Loucy (cell line): ENCODE measurements at regions not wholly inside any gene's neighbourhood (a gene's known extent, or its start where the extent isn't known, plus 50 kb on each side); places are given as distances from the start of the nearest gene placed in this dataset.

Source experiments
- H2AFZ ChIP-seq: fragments of 200-600 bp; sonication (generic); 2 replicates; pipeline ENCODE4 v1.6.0; 2016; ENCODE audit warnings: antibody characterized with exemption, mild to moderate bottlenecking, low read length, moderate library complexity
- H3F3A ChIP-seq: fragments of 200-600 bp; 2 replicates; pipeline ENCODE4 v1.6.0; 2016; ENCODE audit warnings: antibody characterized with exemption, low read depth, mild to moderate bottlenecking
- H3K27me3 ChIP-seq: fragments of 200-600 bp; sonication (generic); 2 replicates; pipeline ENCODE4 v1.6.1; 2014; ENCODE audit warnings: low read length, mild to moderate bottlenecking; ENCODE audit not compliant: insufficient read depth, poor library complexity, severe bottlenecking
- H3K36me3 ChIP-seq: fragments of 200-600 bp; sonication (generic); 2 replicates; pipeline ENCODE4 v1.6.1; 2016; ENCODE audit warnings: low read length; ENCODE audit not compliant: insufficient read depth
- H3K4me1 ChIP-seq: fragments of 200-600 bp; sonication (generic); 2 replicates; pipeline ENCODE4 v1.5.1; 2014; ENCODE audit warnings: low read length, mild to moderate bottlenecking; ENCODE audit not compliant: insufficient read depth, poor library complexity, severe bottlenecking
- H3K4me2 ChIP-seq: fragments of 200-600 bp; sonication (generic); 2 replicates; pipeline ENCODE4 v1.6.0; 2014; ENCODE audit warnings: antibody characterized with exemption, low read length, low read depth, mild to moderate bottlenecking; ENCODE audit not compliant: poor library complexity, severe bottlenecking
- H3K4me3 ChIP-seq: fragments of 200-600 bp; sonication (generic); 2 replicates; pipeline ENCODE4 v1.5.1; 2014; ENCODE audit warnings: low read length, mild to moderate bottlenecking, mixed read lengths; ENCODE audit not compliant: poor library complexity, severe bottlenecking
- H3K79me2 ChIP-seq: fragments of 200-600 bp; sonication (generic); 2 replicates; pipeline ENCODE4 v1.6.1; 2014; ENCODE audit warnings: low read length; ENCODE audit not compliant: insufficient read depth
- H3K9ac ChIP-seq: fragments of 200-600 bp; sonication (generic); 2 replicates; pipeline ENCODE4 v1.6.0; 2014; ENCODE audit warnings: mild to moderate bottlenecking, low read depth, low read length, moderate library complexity; ENCODE audit not compliant: poor library complexity, severe bottlenecking
- H3K9me2 ChIP-seq: fragments of 200-600 bp; sonication (generic); replicated peaks from 2 replicates; pipeline ENCODE4 v1.6.1; 2016; ENCODE audit warnings: low read depth, low read length, mixed read lengths
- H3K9me3 ChIP-seq: fragments of 200-600 bp; sonication (generic); 2 replicates; pipeline ENCODE4 v1.6.1; 2014; ENCODE audit warnings: mild to moderate bottlenecking, antibody characterized with exemption, low read length, low read depth; ENCODE audit not compliant: insufficient read depth
- H4K20me1 ChIP-seq: fragments of 200-600 bp; sonication (generic); 2 replicates; pipeline ENCODE4 v1.6.0; 2014; ENCODE audit warnings: antibody characterized with exemption, low read length, mild to moderate bottlenecking; ENCODE audit not compliant: insufficient read depth, poor library complexity, severe bottlenecking
- EZH2phosphoT487 ChIP-seq: fragments of 200-600 bp; IDR thresholded peaks from 2 replicates; pipeline ENCODE4 v1.6.1; 2018; ENCODE audit warnings: antibody characterized with exemption, mild to moderate bottlenecking, moderate library complexity, borderline replicate concordance
- TF ChIP-seq, protein P1 (sequence below): fragments of 200-600 bp; sonication (generic); conservative IDR thresholded peaks from 2 replicates; pipeline ENCODE4 v1.5.1; 2014; ENCODE audit warnings: mild to moderate bottlenecking, antibody characterized with exemption, low read length

DNA sequence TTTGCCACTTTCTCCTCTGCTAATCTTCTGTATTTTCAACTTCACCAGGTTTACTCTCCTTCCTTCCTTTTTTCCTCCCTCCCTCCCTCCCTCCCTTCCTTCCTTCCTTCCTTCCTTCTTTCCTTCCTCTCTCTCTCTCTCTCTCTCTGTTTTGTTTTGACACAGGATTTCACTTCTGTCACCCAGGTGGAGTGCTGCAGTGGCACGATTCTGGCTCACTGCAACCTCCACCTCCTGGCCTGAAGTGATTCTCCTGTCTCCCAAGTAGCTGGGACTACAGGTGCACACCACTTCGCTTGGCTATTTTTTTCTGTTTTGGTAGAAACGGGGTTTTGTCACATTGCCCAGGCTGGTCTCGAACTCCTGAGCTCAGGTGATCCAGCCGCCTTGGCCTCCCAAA is 181.2 kb upstream of the BTG1 start:
- no peaks in the 10 kb centered on the region for H3K36me3 ChIP-seq
- H3K4me1 ChIP-seq, result peaks cover 8% of the 10 kb centered on the region
- H3K4me3 ChIP-seq, result no peak overlapping the region
- no peaks in the 10 kb centered on the region for H3K79me2 ChIP-seq
- H3K9ac ChIP-seq, result no peak overlapping the region
- H3K9me3 ChIP-seq, result no peaks in the 10 kb centered on the region
- no peaks in the 10 kb centered on the region for H3F3A ChIP-seq
- no peak overlapping the region for H2AFZ ChIP-seq
- H4K20me1 ChIP-seq, result no peaks in the 10 kb centered on the region
- no peaks in the 10 kb centered on the region for H3K27me3 ChIP-seq
- TF ChIP-seq, protein P1, sequence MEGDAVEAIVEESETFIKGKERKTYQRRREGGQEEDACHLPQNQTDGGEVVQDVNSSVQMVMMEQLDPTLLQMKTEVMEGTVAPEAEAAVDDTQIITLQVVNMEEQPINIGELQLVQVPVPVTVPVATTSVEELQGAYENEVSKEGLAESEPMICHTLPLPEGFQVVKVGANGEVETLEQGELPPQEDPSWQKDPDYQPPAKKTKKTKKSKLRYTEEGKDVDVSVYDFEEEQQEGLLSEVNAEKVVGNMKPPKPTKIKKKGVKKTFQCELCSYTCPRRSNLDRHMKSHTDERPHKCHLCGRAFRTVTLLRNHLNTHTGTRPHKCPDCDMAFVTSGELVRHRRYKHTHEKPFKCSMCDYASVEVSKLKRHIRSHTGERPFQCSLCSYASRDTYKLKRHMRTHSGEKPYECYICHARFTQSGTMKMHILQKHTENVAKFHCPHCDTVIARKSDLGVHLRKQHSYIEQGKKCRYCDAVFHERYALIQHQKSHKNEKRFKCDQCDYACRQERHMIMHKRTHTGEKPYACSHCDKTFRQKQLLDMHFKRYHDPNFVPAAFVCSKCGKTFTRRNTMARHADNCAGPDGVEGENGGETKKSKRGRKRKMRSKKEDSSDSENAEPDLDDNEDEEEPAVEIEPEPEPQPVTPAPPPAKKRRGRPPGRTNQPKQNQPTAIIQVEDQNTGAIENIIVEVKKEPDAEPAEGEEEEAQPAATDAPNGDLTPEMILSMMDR, result no peak
- no peak for TF ChIP-seq EZH2phosphoT487
- no peak overlapping the region for H3K4me2 ChIP-seq
- no peaks in the 10 kb centered on the region for H3K9me2 ChIP-seq

DNA sequence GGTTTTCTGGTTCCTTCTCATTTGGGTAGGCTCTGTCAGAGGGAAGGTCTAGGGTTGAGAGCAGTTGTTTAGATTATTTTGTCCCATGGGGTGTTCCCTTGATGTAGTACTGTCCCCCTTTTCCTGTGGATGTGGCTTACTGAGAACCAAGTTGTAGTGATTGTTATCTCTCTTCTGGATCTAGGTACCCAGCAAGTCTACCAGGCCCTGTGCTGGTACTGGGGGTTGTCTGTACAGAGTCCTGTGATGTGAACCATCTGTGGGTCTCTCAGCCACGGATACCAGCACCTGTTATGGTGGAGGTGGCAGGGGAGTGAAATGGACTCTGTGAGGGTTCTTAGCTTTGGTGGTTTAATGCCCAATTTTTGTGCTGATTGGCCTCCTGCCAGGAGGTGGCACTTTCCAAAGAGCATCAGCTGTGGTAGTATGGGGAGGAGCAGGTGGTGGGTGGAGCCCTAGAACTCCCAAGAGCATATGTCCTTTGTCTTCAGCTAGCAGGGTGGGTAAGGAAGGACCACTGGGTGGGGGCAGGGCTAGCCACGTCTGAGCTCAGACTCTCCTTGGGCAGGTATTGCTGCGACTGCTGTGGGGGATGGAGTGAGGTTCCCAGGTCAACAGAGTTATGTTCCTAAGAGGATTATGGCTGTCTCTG is 179.3 kb upstream of the BTG1 start:
- no peaks in the 10 kb centered on the region for H3F3A ChIP-seq
- no peaks in the 10 kb centered on the region for H3K36me3 ChIP-seq
- no peak overlapping the region; the same call in 1 of the 2 replicates for H2AFZ ChIP-seq
- H3K9me2 ChIP-seq, result no peaks in the 10 kb centered on the region
- H4K20me1 ChIP-seq, result no peaks in the 10 kb centered on the region
- TF ChIP-seq EZH2phosphoT487, result no peak
- TF ChIP-seq, protein P1, result peak; percentile 31; the same call in 1 of the 2 replicates
- H3K79me2 ChIP-seq, result no peaks in the 10 kb centered on the region
- H3K9ac ChIP-seq, result no peak overlapping the region
- no peaks in the 10 kb centered on the region for H3K9me3 ChIP-seq
- H3K27me3 ChIP-seq, result no peaks in the 10 kb centered on the region
- no peak overlapping the region for H3K4me3 ChIP-seq
- H3K4me2 ChIP-seq, result peak overlapping the region; percentile 15
- peaks cover 8% of the 10 kb centered on the region for H3K4me1 ChIP-seq

DNA sequence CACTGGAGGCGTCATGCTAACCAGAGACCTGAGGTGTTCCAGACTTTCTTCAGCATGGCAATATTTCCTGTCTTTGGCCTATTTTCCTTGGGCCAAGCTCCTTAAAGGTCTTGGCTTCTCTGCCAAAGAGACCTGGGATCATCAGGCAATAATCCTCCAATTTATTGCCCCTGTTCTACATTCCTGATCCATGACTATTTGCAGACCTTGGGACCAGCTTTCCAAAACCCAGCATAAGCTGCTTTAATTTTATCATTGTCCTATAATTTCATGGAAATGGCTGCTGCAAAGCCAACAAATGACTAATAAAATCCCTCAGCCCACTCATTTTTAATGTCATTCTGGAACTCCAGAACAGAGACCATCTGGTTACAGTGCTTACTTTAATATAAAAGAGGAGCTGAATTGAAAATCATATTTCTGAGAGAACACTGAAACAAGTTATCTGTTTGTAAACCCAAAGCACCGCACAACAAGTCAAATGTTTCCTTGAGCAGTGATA is 166.9 kb upstream of the BTG1 start:
- H3K4me3 ChIP-seq, result no peak overlapping the region

More for the DNA sequence above, 166.9 kb upstream of the BTG1 start:
- Histone ChIP-seq H3F3A (no peaks in the 10 kb centered on the region), H3K9ac (no peak overlapping the region), H3K9me2 (no peaks in the 10 kb centered on the region), H3K9me3 (no peaks in the 10 kb centered on the region), H3K79me2 (no peaks in the 10 kb centered on the region), H3K4me1 (no peaks in the 10 kb centered on the region), H2AFZ (no peak overlapping the region), H3K36me3 (no peaks in the 10 kb centered on the region), H3K27me3 (no peaks in the 10 kb centered on the region), H4K20me1 (no peaks in the 10 kb centered on the region), H3K4me2 (no peak overlapping the region)
- TF ChIP-seq, protein P1, result no peak
- TF ChIP-seq EZH2phosphoT487, result no peak
